Erythroblast (primary cell): ENCODE measurements at regions not wholly inside any gene's neighbourhood (a gene's known extent, or its start where the extent isn't known, plus 50 kb on each side); places are given as distances from the start of the nearest gene placed in this dataset.

ENCODE experiments used
- GATA1 ChIP-seq: IDR thresholded peaks from 2 replicates; pipeline ENCODE4 v1.6.1; 2011; ENCODE audit warnings: low read depth, mild to moderate bottlenecking, control low read depth, low read length, moderate library complexity
- POLR2A ChIP-seq: IDR thresholded peaks from 2 replicates; pipeline ENCODE4 v1.6.1; 2011; ENCODE audit warnings: mild to moderate bottlenecking, low read length

DNA sequence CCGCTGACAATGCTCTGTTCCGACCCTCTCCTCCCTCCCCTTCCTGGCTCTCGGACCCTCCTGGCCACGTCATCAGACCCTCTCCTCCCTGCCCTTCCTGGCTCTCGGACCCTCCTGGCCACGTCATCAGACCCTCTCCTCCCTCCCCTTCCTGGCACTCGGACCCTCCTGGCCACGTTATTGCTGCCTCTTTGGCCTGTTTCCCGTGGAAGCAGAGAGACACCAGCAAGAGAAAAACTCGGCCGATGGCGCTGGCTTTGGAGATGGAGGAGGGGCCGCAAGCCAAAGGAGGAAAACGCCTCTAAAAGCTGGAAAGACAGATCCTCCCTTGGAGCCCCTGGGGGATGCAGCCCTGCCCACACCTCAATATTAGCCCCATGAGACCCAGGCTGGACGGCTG, 463.3 kb downstream of the BRD1 start:
- no peak for TF ChIP-seq POLR2A
- TF ChIP-seq GATA1: no peak
